ENCODE measurements at regions not wholly inside any gene's neighbourhood (a gene's known extent, or its start where the extent isn't known, plus 50 kb on each side); places are given as distances from the start of the nearest gene placed in this dataset.

- Histone ChIP-seq H3K79me1 (ENCODE audit: low read depth, low read length) (no peaks in the 10 kb centered on the region), H3K4me2 (ENCODE audit: insufficient read depth in 1 of 2, low read depth in 2 of 2, low read length in 2 of 2) (no peak overlapping the region), H3K14ac (ENCODE audit: insufficient read length) (no peak overlapping the region), H3K4ac (replicated peaks; ENCODE audit: insufficient read length, low read depth, low read length) (no peak overlapping the region), H2BK12ac (ENCODE audit: low read depth, low read length) (no peak overlapping the region), H4K20me1 (replicated peaks in 1 of 2; ENCODE audit: control insufficient read depth in 1 of 2, insufficient read depth in 2 of 2, low read length in 2 of 2) (no peaks in the 10 kb centered on the region), H2BK15ac (ENCODE audit: low read length) (no peak overlapping the region), H3K36me3 (ENCODE audit: control insufficient read depth in 2 of 4, insufficient read depth in 4 of 4, low read length in 3 of 4) (no peaks in the 10 kb centered on the region), H3K9me3 (ENCODE audit: insufficient read depth in 2 of 2, low read depth in 1 of 2, low read length in 1 of 2) (no peaks in the 10 kb centered on the region), H3K27ac (ENCODE audit: low read depth, low read length) (no peak overlapping the region), H4K5ac (ENCODE audit: insufficient read length, low read depth, low read length) (no peak overlapping the region), H4K8ac (ENCODE audit: extremely low read depth, insufficient read depth, low read length) (no peak overlapping the region), H3K18ac (ENCODE audit: extremely low read depth, low read length) (no peak overlapping the region), H4K91ac (replicated peaks; ENCODE audit: insufficient read length, low read length) (no peak overlapping the region), H3K4me3 (ENCODE audit: extremely low read depth in 1 of 4, insufficient read depth in 2 of 4, low read depth in 3 of 4, low read length in 4 of 4) (no peak overlapping the region), H2AFZ (ENCODE audit: low read length) (no peak overlapping the region), H3K23ac (ENCODE audit: insufficient read length) (no peak overlapping the region), H3K9ac (replicated peaks in 1 of 4; ENCODE audit: extremely low read depth in 1 of 4, low read depth in 3 of 4, low read length in 3 of 4) (no peak overlapping the region), H3K4me1 (replicated peaks in 1 of 4; ENCODE audit: control insufficient read depth in 3 of 4, insufficient read depth in 4 of 4, low read length in 3 of 4) (no peaks in the 10 kb centered on the region), H3K79me2 (ENCODE audit: control insufficient read depth in 1 of 2, insufficient read depth in 2 of 2, low read length in 2 of 2) (no peaks in the 10 kb centered on the region), H2AK5ac (ENCODE audit: low read depth, low read length) (no peak overlapping the region), H3K23me2 (ENCODE audit: low read depth, low read length) (no peaks in the 10 kb centered on the region), H2BK120ac (replicated peaks; ENCODE audit: low read depth, low read length) (no peak overlapping the region), H3K56ac (replicated peaks; ENCODE audit: insufficient read length, low read depth, low read length) (no peak overlapping the region), H2BK5ac (ENCODE audit: low read depth, low read length) (no peak overlapping the region), H2BK20ac (ENCODE audit: low read length) (no peak overlapping the region), H3K27me3 (replicated peaks in 1 of 4; ENCODE audit: control insufficient read depth in 3 of 4, extremely low read depth in 1 of 4, insufficient read depth in 3 of 4, low read length in 3 of 4) (no peaks in the 10 kb centered on the region)
- DNase-seq (ENCODE audit: low read depth in 1 of 2, low spot score in 2 of 2) (no peak), FAIRE-seq (no peak)
- POLR2A ChIA-PET (ENCODE audit: partially characterized antibody) = no interaction called here
- CTCF ChIA-PET (ENCODE audit: partially characterized antibody) = interaction anchor here (1.2 kb wide), 1 partner anchor 61 kb away, joined by 3 read pairs; no protein-coding TSS in a partner anchor
- 78% methylated on average over 1 of the region's 1 CpG; no CpG with 5 or more reads in 1 of the 2 experiments for WGBS, 2 experiments (ENCODE audit: extremely low coverage in 1 of 2, insufficient coverage in 1 of 2, insufficient read length in 1 of 2, insufficient replicate concordance in 2 of 2, low coverage in 1 of 2, low lambda C conversion rate in 2 of 2, missing lambda C conversion rate in 1 of 2)
- TF ChIP-seq ZNF274 (IDR thresholded peaks at IDR 0.05; ENCODE audit: borderline replicate concordance, extremely low read depth, low read length) (no peak), SRF (IDR thresholded peaks at IDR 0.05; ENCODE audit: low read depth, low read length) (no peak), TCF12 (IDR thresholded peaks at IDR 0.05; ENCODE audit: low read depth, low read length) (no peak), SP4 (IDR thresholded peaks at IDR 0.05; ENCODE audit: low read length) (no peak), RNF2 (IDR thresholded peaks at IDR 0.05; ENCODE audit: borderline replicate concordance, low read depth, low read length, missing control alignments, poor library complexity, severe bottlenecking) (no peak), TBP (IDR thresholded peaks at IDR 0.05; ENCODE audit: low read depth, low read length) (no peak), SIRT6 (IDR thresholded peaks at IDR 0.05; ENCODE audit: low read length) (no peak), RAD21 (IDR thresholded peaks at IDR 0.05 in 1 of 2, conservative IDR thresholded peaks at IDR 0.05 in 1 of 2; ENCODE audit: low read depth in 2 of 2, low read length in 2 of 2) (no peak), EGR1 (IDR thresholded peaks at IDR 0.05; ENCODE audit: borderline replicate concordance, low read depth, low read length) (no peak), MAFK (IDR thresholded peaks at IDR 0.05; ENCODE audit: low read depth, low read length) (no peak), CHD1 (IDR thresholded peaks at IDR 0.05; ENCODE audit: low read depth, low read length) (no peak)
- TF ChIP-seq, protein P1, sequence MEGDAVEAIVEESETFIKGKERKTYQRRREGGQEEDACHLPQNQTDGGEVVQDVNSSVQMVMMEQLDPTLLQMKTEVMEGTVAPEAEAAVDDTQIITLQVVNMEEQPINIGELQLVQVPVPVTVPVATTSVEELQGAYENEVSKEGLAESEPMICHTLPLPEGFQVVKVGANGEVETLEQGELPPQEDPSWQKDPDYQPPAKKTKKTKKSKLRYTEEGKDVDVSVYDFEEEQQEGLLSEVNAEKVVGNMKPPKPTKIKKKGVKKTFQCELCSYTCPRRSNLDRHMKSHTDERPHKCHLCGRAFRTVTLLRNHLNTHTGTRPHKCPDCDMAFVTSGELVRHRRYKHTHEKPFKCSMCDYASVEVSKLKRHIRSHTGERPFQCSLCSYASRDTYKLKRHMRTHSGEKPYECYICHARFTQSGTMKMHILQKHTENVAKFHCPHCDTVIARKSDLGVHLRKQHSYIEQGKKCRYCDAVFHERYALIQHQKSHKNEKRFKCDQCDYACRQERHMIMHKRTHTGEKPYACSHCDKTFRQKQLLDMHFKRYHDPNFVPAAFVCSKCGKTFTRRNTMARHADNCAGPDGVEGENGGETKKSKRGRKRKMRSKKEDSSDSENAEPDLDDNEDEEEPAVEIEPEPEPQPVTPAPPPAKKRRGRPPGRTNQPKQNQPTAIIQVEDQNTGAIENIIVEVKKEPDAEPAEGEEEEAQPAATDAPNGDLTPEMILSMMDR (IDR thresholded peaks at IDR 0.05; ENCODE audit: control extremely low read depth in 1 of 3, insufficient read depth in 1 of 3, low read depth in 1 of 3, low read length in 3 of 3) = no peak
Observed at GRCh38 chr1:222941425-222941824, 126.6 kb downstream of the DISP1 start.
